ENCODE measurements at regions not wholly inside any gene's neighbourhood (a gene's known extent, or its start where the extent isn't known, plus 50 kb on each side); places are given as distances from the start of the nearest gene placed in this dataset.
A peak's percentile ranks its signal among the peaks of the same experiment; 100 is the strongest.
"Not testable (repeated sequence)": the region's sequence is repeated elsewhere in the genome, so short reads cannot be mapped to it uniquely, and the experiment has no call there.

GRCh38 chr2:242098445-242099128 lies 229.1 kb downstream of the RTP5 start:
- CTCF ChIA-PET: no interaction called here
- POLR2A ChIA-PET: no interaction called here
- no peak for ATAC-seq
- Mint-ChIP-seq H3K4me1 (ENCODE audit: low read depth) (no peaks in the 10 kb centered on the region), H3K27me3 (no peaks in the 10 kb centered on the region), H3K4me3 (no peak overlapping the region), H3K9me3 (no peaks in the 10 kb centered on the region), H3K36me3 (ENCODE audit: low read depth) (peaks cover 15% of the 10 kb centered on the region), H3K27ac (no peak overlapping the region)
- intact Hi-C loops (cut with micrococcal nuclease): no loop called here
- no peak for TF ChIP-seq CTCF (IDR thresholded peaks at IDR 0.05)
- DNase-seq: no peak

GRCh38 chr2:242103093-242103492 lies 233.6 kb downstream of the RTP5 start:
- CTCF ChIA-PET; ATAC-seq; H3K4me3 Mint-ChIP-seq; H3K4me1 Mint-ChIP-seq (ENCODE audit: low read depth); POLR2A ChIA-PET; intact Hi-C loops (cut with micrococcal nuclease); H3K27me3 Mint-ChIP-seq; DNase-seq; H3K27ac Mint-ChIP-seq; H3K9me3 Mint-ChIP-seq: not testable (repeated sequence)
- peaks cover 34% of the 10 kb centered on the region for H3K36me3 Mint-ChIP-seq (ENCODE audit: low read depth)

- DNase-seq; intact Hi-C loops (cut with micrococcal nuclease); CTCF ChIA-PET; POLR2A ChIA-PET; H3K4me3 Mint-ChIP-seq; H3K4me1 Mint-ChIP-seq (ENCODE audit: low read depth); H3K27me3 Mint-ChIP-seq; H3K27ac Mint-ChIP-seq; H3K9me3 Mint-ChIP-seq: not testable (repeated sequence)
- peak; percentile 30 for ATAC-seq
- peaks cover 28% of the 10 kb centered on the region for H3K36me3 Mint-ChIP-seq (ENCODE audit: low read depth)
Measured at GRCh38 chr2:242104202-242104956, 234.8 kb downstream of the RTP5 start.

GRCh38 chr2:242107065-242107464 lies 237.5 kb downstream of the RTP5 start:
- CTCF ChIA-PET; DNase-seq; H3K9me3 Mint-ChIP-seq; H3K4me1 Mint-ChIP-seq (ENCODE audit: low read depth); H3K4me3 Mint-ChIP-seq; POLR2A ChIA-PET; H3K27ac Mint-ChIP-seq; intact Hi-C loops (cut with micrococcal nuclease); H3K27me3 Mint-ChIP-seq; ATAC-seq: not testable (repeated sequence)
- H3K36me3 Mint-ChIP-seq (ENCODE audit: low read depth): peaks cover 25% of the 10 kb centered on the region

GRCh38 chr2:242108797-242109500 lies 239.4 kb downstream of the RTP5 start:
- peaks cover 25% of the 10 kb centered on the region for H3K36me3 Mint-ChIP-seq (ENCODE audit: low read depth)
- CTCF ChIA-PET; H3K4me3 Mint-ChIP-seq; H3K27ac Mint-ChIP-seq; H3K4me1 Mint-ChIP-seq (ENCODE audit: low read depth); DNase-seq; H3K27me3 Mint-ChIP-seq; POLR2A ChIA-PET; intact Hi-C loops (cut with micrococcal nuclease); H3K9me3 Mint-ChIP-seq; ATAC-seq: not testable (repeated sequence)

- ATAC-seq; H3K4me3 Mint-ChIP-seq; POLR2A ChIA-PET; H3K4me1 Mint-ChIP-seq (ENCODE audit: low read depth); H3K27ac Mint-ChIP-seq; DNase-seq; H3K27me3 Mint-ChIP-seq; intact Hi-C loops (cut with micrococcal nuclease); CTCF ChIA-PET; H3K9me3 Mint-ChIP-seq: not testable (repeated sequence)
- peaks cover 24% of the 10 kb centered on the region for H3K36me3 Mint-ChIP-seq (ENCODE audit: low read depth)
Measured at GRCh38 chr2:242109819-242110218, 240.3 kb downstream of the RTP5 start.

GRCh38 chr2:242111954-242112353 lies 242.4 kb downstream of the RTP5 start:
- H3K36me3 Mint-ChIP-seq (ENCODE audit: low read depth); H3K9me3 Mint-ChIP-seq; H3K27me3 Mint-ChIP-seq; DNase-seq; H3K4me3 Mint-ChIP-seq; POLR2A ChIA-PET; H3K27ac Mint-ChIP-seq; intact Hi-C loops (cut with micrococcal nuclease); H3K4me1 Mint-ChIP-seq (ENCODE audit: low read depth); CTCF ChIA-PET; ATAC-seq: not testable (repeated sequence)

- H3K36me3 Mint-ChIP-seq (ENCODE audit: low read depth); DNase-seq; H3K4me1 Mint-ChIP-seq (ENCODE audit: low read depth); H3K9me3 Mint-ChIP-seq; POLR2A ChIA-PET; ATAC-seq; H3K27ac Mint-ChIP-seq; intact Hi-C loops (cut with micrococcal nuclease); CTCF ChIA-PET; H3K4me3 Mint-ChIP-seq; H3K27me3 Mint-ChIP-seq: not testable (repeated sequence)
Measured at GRCh38 chr2:242113492-242113891, 244.0 kb downstream of the RTP5 start.

- H3K27ac Mint-ChIP-seq; DNase-seq; ATAC-seq; POLR2A ChIA-PET; H3K4me1 Mint-ChIP-seq (ENCODE audit: low read depth); H3K27me3 Mint-ChIP-seq; intact Hi-C loops (cut with micrococcal nuclease); H3K4me3 Mint-ChIP-seq; CTCF ChIA-PET; H3K9me3 Mint-ChIP-seq; H3K36me3 Mint-ChIP-seq (ENCODE audit: low read depth): not testable (repeated sequence)
Measured at GRCh38 chr2:242116676-242117075, 247.1 kb downstream of the RTP5 start.

- H3K4me3 Mint-ChIP-seq; POLR2A ChIA-PET; CTCF ChIA-PET; H3K4me1 Mint-ChIP-seq (ENCODE audit: low read depth); DNase-seq; H3K27ac Mint-ChIP-seq; H3K36me3 Mint-ChIP-seq (ENCODE audit: low read depth); H3K9me3 Mint-ChIP-seq; H3K27me3 Mint-ChIP-seq; intact Hi-C loops (cut with micrococcal nuclease): not testable (repeated sequence)
- peak; percentile 24 for ATAC-seq
Measured at GRCh38 chr2:242117305-242117704, 247.8 kb downstream of the RTP5 start.

GRCh38 chr2:242119682-242120081 lies 250.2 kb downstream of the RTP5 start:
- DNase-seq; intact Hi-C loops (cut with micrococcal nuclease); H3K4me1 Mint-ChIP-seq (ENCODE audit: low read depth); ATAC-seq; H3K27me3 Mint-ChIP-seq; H3K27ac Mint-ChIP-seq; H3K4me3 Mint-ChIP-seq; H3K36me3 Mint-ChIP-seq (ENCODE audit: low read depth); H3K9me3 Mint-ChIP-seq; POLR2A ChIA-PET; CTCF ChIA-PET: not testable (repeated sequence)

Data from activated CD8-positive, alpha-beta T cell treated with anti-CD3 and anti-CD28 coated beads for 36 hours (primary cell).